ENCODE measurements at regions not wholly inside any gene's neighbourhood (a gene's known extent, or its start where the extent isn't known, plus 50 kb on each side); places are given as distances from the start of the nearest gene placed in this dataset.

GRCh38 chr18:5604778-5605177 lies 61.0 kb upstream of the EPB41L3 start:
- TF ChIP-seq CTCF (IDR thresholded peaks at IDR 0.05 in 4 of 5, conservative IDR thresholded peaks at IDR 0.05 in 1 of 5), result no peak
- no peak for TF ChIP-seq POLR2A (IDR thresholded peaks at IDR 0.05)
